ENCODE measurements at regions not wholly inside any gene's neighbourhood (a gene's known extent, or its start where the extent isn't known, plus 50 kb on each side); places are given as distances from the start of the nearest gene placed in this dataset.

- Histone ChIP-seq H4K91ac (replicated peaks; ENCODE audit: insufficient read length, low read length) (no peak overlapping the region), H3K4me3 (ENCODE audit: extremely low read depth in 1 of 4, insufficient read depth in 2 of 4, low read depth in 3 of 4, low read length in 4 of 4) (no peak overlapping the region), H3K23me2 (ENCODE audit: low read depth, low read length) (no peaks in the 10 kb centered on the region; the same call in 1 of the 2 replicates), H3K56ac (replicated peaks; ENCODE audit: insufficient read length, low read depth, low read length) (no peak overlapping the region), H3K27ac (ENCODE audit: low read depth, low read length) (no peak overlapping the region), H3K9ac (replicated peaks in 1 of 4; ENCODE audit: extremely low read depth in 1 of 4, low read depth in 3 of 4, low read length in 3 of 4) (no peak overlapping the region), H3K23ac (ENCODE audit: insufficient read length) (no peak overlapping the region), H3K14ac (ENCODE audit: insufficient read length) (no peak overlapping the region), H3K18ac (ENCODE audit: extremely low read depth, low read length) (no peak overlapping the region), H3K4ac (replicated peaks; ENCODE audit: insufficient read length, low read depth, low read length) (no peak overlapping the region), H2AFZ (ENCODE audit: low read length) (no peak overlapping the region), H3K79me2 (ENCODE audit: control insufficient read depth in 1 of 2, insufficient read depth in 2 of 2, low read length in 2 of 2) (no peaks in the 10 kb centered on the region), H3K36me3 (ENCODE audit: control insufficient read depth in 2 of 4, insufficient read depth in 4 of 4, low read length in 3 of 4) (no peaks in the 10 kb centered on the region), H3K79me1 (ENCODE audit: low read depth, low read length) (no peaks in the 10 kb centered on the region), H4K20me1 (replicated peaks in 1 of 2; ENCODE audit: control insufficient read depth in 1 of 2, insufficient read depth in 2 of 2, low read length in 2 of 2) (peaks cover 0 to 2% of the 10 kb centered on the region in 2 experiments), H2AK5ac (ENCODE audit: low read depth, low read length) (no peak overlapping the region), H2BK120ac (replicated peaks; ENCODE audit: low read depth, low read length) (no peak overlapping the region), H3K4me2 (ENCODE audit: insufficient read depth in 1 of 2, low read depth in 2 of 2, low read length in 2 of 2) (no peak overlapping the region), H3K27me3 (replicated peaks in 1 of 4; ENCODE audit: control insufficient read depth in 3 of 4, extremely low read depth in 1 of 4, insufficient read depth in 3 of 4, low read length in 3 of 4) (no peaks in the 10 kb centered on the region), H4K5ac (ENCODE audit: insufficient read length, low read depth, low read length) (no peak overlapping the region), H3K4me1 (replicated peaks in 1 of 4; ENCODE audit: control insufficient read depth in 3 of 4, insufficient read depth in 4 of 4, low read length in 3 of 4) (no peaks in the 10 kb centered on the region), H2BK12ac (ENCODE audit: low read depth, low read length) (no peak overlapping the region), H2BK15ac (ENCODE audit: low read length) (peak overlapping the region; percentile 16; the same call in 1 of the 2 replicates), H2BK5ac (ENCODE audit: low read depth, low read length) (no peak overlapping the region), H3K9me3 (ENCODE audit: insufficient read depth in 2 of 2, low read depth in 1 of 2, low read length in 1 of 2) (no peaks in the 10 kb centered on the region), H2BK20ac (ENCODE audit: low read length) (no peak overlapping the region), H4K8ac (ENCODE audit: extremely low read depth, insufficient read depth, low read length) (no peak overlapping the region)
- 90% methylated on average over 7 of the region's 7 CpGs; no CpG with 5 or more reads in 1 of the 2 experiments for WGBS, 2 experiments (ENCODE audit: extremely low coverage in 1 of 2, insufficient coverage in 1 of 2, insufficient read length in 1 of 2, insufficient replicate concordance in 2 of 2, low coverage in 1 of 2, low lambda C conversion rate in 2 of 2, missing lambda C conversion rate in 1 of 2)
- POLR2A ChIA-PET (ENCODE audit: partially characterized antibody), result no interaction called here
- TF ChIP-seq RXRA (IDR thresholded peaks at IDR 0.05; ENCODE audit: insufficient read depth, low read depth, low read length) (no peak), POLR2A (IDR thresholded peaks at IDR 0.05; ENCODE audit: control extremely low read depth in 1 of 2, low read depth in 2 of 2, low read length in 2 of 2) (no peak), SAP30 (IDR thresholded peaks at IDR 0.05; ENCODE audit: insufficient read depth, insufficient replicate concordance, low read length) (no peak), TAF7 (optimal IDR thresholded peaks at IDR 0.05; ENCODE audit: borderline replicate concordance, low read depth, low read length) (no peak), CBX8 (IDR thresholded peaks at IDR 0.05; ENCODE audit: borderline replicate concordance, low read depth, low read length) (no peak)
- DNase-seq (ENCODE audit: low read depth in 1 of 2, low spot score in 2 of 2) (no peak), FAIRE-seq (no peak)
- CTCF ChIA-PET (ENCODE audit: partially characterized antibody), result no interaction called here
Observed at GRCh38 chr12:46438719-46439319, 66.2 kb upstream of the SLC38A2 start.
